SH-SY5Y (cell line): ENCODE measurements at regions not wholly inside any gene's neighbourhood (a gene's known extent, or its start where the extent isn't known, plus 50 kb on each side); places are given as distances from the start of the nearest gene placed in this dataset.

ENCODE experiments used
- GATA2 ChIP-seq: IDR thresholded peaks from 2 replicates; pipeline ENCODE4 v1.6.1; 2011; ENCODE audit warnings: mild to moderate bottlenecking, low read depth, low read length
- GATA3 ChIP-seq: IDR thresholded peaks from 2 replicates; pipeline ENCODE4 v1.6.1; 2011; ENCODE audit warnings: low read depth, mild to moderate bottlenecking, low read length, moderate library complexity

- TF ChIP-seq GATA2 (no peak), GATA3 (no peak)
Measured at GRCh38 chr6:139920776-139921100, 546.3 kb upstream of the CITED2 start.
